Endothelial cell of umbilical vein (primary cell): ENCODE measurements at regions not wholly inside any gene's neighbourhood (a gene's known extent, or its start where the extent isn't known, plus 50 kb on each side); places are given as distances from the start of the nearest gene placed in this dataset.

Source experiments
- BruUV-seq: library from RNA; stranded (reverse); fragments of 400-500 nt; replicated peaks from 2 replicates; lab custom pipeline; 2021; lab: Mats Ljungman, UMichigan
- CTCF ChIA-PET: fragments of 300-600, 350-600 bp; sonication (Branson Sonifier 250); formaldehyde crosslinking; loops from one replicate; lab custom pipeline; 2021; ENCODE audit warnings: antibody characterized with exemption, inconsistent platforms; lab: Charles Lee
- POLR2A ChIA-PET: fragments of 300-600, 350-600 bp; sonication (Branson Sonifier 250); formaldehyde crosslinking; loops from one replicate; lab custom pipeline; 2021; ENCODE audit warnings: antibody characterized with exemption, inconsistent platforms; lab: Charles Lee
- DNase-seq: peaks from one replicate; pipeline ENCODE4 v3.0.0-alpha.2; 2011; ENCODE audit warnings: low read depth, low spot score
- FAIRE-seq: peaks from 2 replicates; lab custom pipeline; 2011; peaks lifted over from hg19 to GRCh38; lab: Jason Lieb, UNC
- H2AFZ ChIP-seq: 2 replicates; pipeline ENCODE4 v1.6.0; 2012; ENCODE audit warnings: low read depth, low read length, control low read depth, inconsistent platforms
- H3K27ac ChIP-seq: 2 replicates; pipeline ENCODE4 v1.5.1; 2011; ENCODE audit warnings: low read depth, mild to moderate bottlenecking, control low read depth, low read length, moderate library complexity; ENCODE audit not compliant: insufficient read depth
- H3K27me3 ChIP-seq, 2 experiments: 2 replicates each; pipeline versions ENCODE4 v1.6.0 to v1.6.1; 2011; ENCODE audit warnings: low read length in 2 of 2, mixed read lengths in 1 of 2; ENCODE audit not compliant: control insufficient read depth in 2 of 2, insufficient read depth in 2 of 2
- H3K36me3 ChIP-seq, 2 experiments: 2 replicates in 1 of 2; 3 replicates in 1 of 2; pipeline ENCODE4 v1.5.1; 2011; ENCODE audit warnings: low read length in 2 of 2, mild to moderate bottlenecking in 1 of 2, moderate library complexity in 1 of 2; ENCODE audit not compliant: control insufficient read depth in 2 of 2, insufficient read depth in 2 of 2; ENCODE audit errors: extremely low read depth in 1 of 2
- H3K4me1 ChIP-seq: 3 replicates; pipeline ENCODE4 v1.5.1; 2011; ENCODE audit warnings: mild to moderate bottlenecking, low read length; ENCODE audit not compliant: control insufficient read depth, insufficient read depth; ENCODE audit errors: extremely low read depth
- H3K4me2 ChIP-seq: 2 replicates; pipeline ENCODE4 v1.6.1; 2011; ENCODE audit warnings: low read length, control low read depth, mixed read lengths; ENCODE audit not compliant: insufficient read depth
- H3K4me3 ChIP-seq, 3 experiments: fragments of 200-600 bp in 1 of 3; sonication (generic), shearing (Covaris generic) in 1 of 3; replicated peaks in 1 of 3; 2 replicates each; pipeline ENCODE4 v1.5.1; 2011 to 2016; ENCODE audit warnings: control low read depth in 3 of 3, low read length in 3 of 3, mild to moderate bottlenecking in 2 of 3, inconsistent platforms in 1 of 3, low read depth in 1 of 3, moderate library complexity in 1 of 3; ENCODE audit not compliant: insufficient read depth in 1 of 3
- H3K79me2 ChIP-seq: 2 replicates; pipeline ENCODE4 v1.6.0; 2012; ENCODE audit warnings: low read length, inconsistent platforms; ENCODE audit not compliant: control insufficient read depth, insufficient read depth
- H3K9ac ChIP-seq: replicated peaks from 2 replicates; pipeline ENCODE3; 2011; ENCODE audit warnings: low read length, control low read depth; ENCODE audit not compliant: insufficient read depth; ENCODE audit errors: extremely low read depth
- H3K9me1 ChIP-seq: replicated peaks from 3 replicates; pipeline ENCODE4 v1.6.0; 2011; ENCODE audit warnings: mild to moderate bottlenecking, low read length; ENCODE audit not compliant: control insufficient read depth, insufficient read depth; ENCODE audit errors: extremely low read depth
- H3K9me3 ChIP-seq: replicated peaks from 2 replicates; pipeline ENCODE4 v1.5.1; 2012; ENCODE audit warnings: low read length, inconsistent platforms; ENCODE audit not compliant: control insufficient read depth, insufficient read depth
- H4K20me1 ChIP-seq: replicated peaks from 2 replicates; pipeline ENCODE3; 2011; ENCODE audit warnings: mild to moderate bottlenecking, low read length; ENCODE audit not compliant: control insufficient read depth, insufficient read depth; ENCODE audit errors: extremely low read depth
- CTCF ChIP-seq, 2 donors: IDR thresholded peaks; 1 replicate in 1 of 2; 2 replicates in 1 of 2; pipeline ENCODE4 v1.5.1; 2011; ENCODE audit warnings: low read length in 2 of 2, mild to moderate bottlenecking in 2 of 2, moderate library complexity in 2 of 2, control low read depth in 1 of 2, inconsistent platforms in 1 of 2, low read depth in 1 of 2; ENCODE audit not compliant: insufficient read depth in 1 of 2; ENCODE audit errors: extremely low read depth in 1 of 2
- FOS ChIP-seq: IDR thresholded peaks from 2 replicates; pipeline ENCODE4 v1.6.1; 2011; ENCODE audit warnings: mild to moderate bottlenecking, low read length, moderate library complexity, borderline replicate concordance; ENCODE audit not compliant: insufficient read depth
- GATA2 ChIP-seq: IDR thresholded peaks from 2 replicates; pipeline ENCODE4 v1.7.0; 2011; ENCODE audit warnings: low read depth, mild to moderate bottlenecking, moderate library complexity, mixed read lengths, low read length; ENCODE audit not compliant: insufficient read length, insufficient read depth
- JUN ChIP-seq: IDR thresholded peaks from 2 replicates; pipeline ENCODE4 v1.6.1; 2011; ENCODE audit warnings: borderline replicate concordance, low read depth; ENCODE audit not compliant: insufficient read length, insufficient read depth
- MYC ChIP-seq: IDR thresholded peaks from one replicate; pipeline ENCODE4 v1.6.1; 2011; ENCODE audit warnings: mild to moderate bottlenecking, low read depth, low read length
- POLR2A ChIP-seq: IDR thresholded peaks from 2 replicates; pipeline ENCODE4 v1.6.1; 2012; ENCODE audit warnings: low read depth, mild to moderate bottlenecking, control low read depth, low read length
- POLR2AphosphoS5 ChIP-seq: IDR thresholded peaks from 2 replicates; pipeline ENCODE4 v1.6.1; 2012; ENCODE audit warnings: low read depth, mild to moderate bottlenecking, control low read depth, low read length, moderate library complexity; ENCODE audit not compliant: insufficient read depth
- dilution Hi-C: fragments of 300-500 bp; cut with MboI; formaldehyde crosslinking; loops from one replicate; pipeline ENCODE4 v1.15.0; 2019; ENCODE audit warnings: low sequenced_read_pairs; ENCODE audit not compliant: extremely low pct_ligation_motif_present
- intact Hi-C: fragments of 100-400 bp; cut with micrococcal nuclease; formaldehyde crosslinking; loops from one replicate; pipeline ENCODE4 v1.10.0; 2022
- TF ChIP-seq, protein P1 (sequence below): IDR thresholded peaks from 2 replicates; pipeline ENCODE4 v1.6.1; 2011; ENCODE audit not compliant: insufficient read depth, insufficient read length

DNA sequence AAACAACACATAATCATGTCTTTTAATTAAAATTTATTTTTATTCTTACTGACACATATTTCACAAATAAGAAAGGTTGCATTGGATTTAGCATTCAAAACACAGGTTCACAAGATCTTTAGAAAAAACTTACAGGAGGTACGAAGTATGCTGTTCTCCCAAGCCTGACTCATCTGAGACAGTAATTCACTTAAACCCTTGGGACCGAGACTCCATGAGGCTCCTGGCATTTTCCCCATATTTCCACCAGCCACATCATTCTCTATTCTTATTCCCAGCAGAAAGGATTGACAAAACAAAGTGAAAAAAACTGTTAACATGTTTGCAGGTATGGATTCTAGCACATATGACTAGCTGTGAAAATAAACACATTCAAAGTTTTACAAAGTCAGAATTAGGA is 52.6 kb downstream of the CNTN3 start:
- H3K36me3 ChIP-seq: no peaks in the 10 kb centered on the region
- no peaks in the 10 kb centered on the region for H3K4me1 ChIP-seq
- ChIA-PET CTCF (no interaction called here), POLR2A (no interaction called here)
- no peaks in the 10 kb centered on the region for H4K20me1 ChIP-seq
- H3K79me2 ChIP-seq: no peaks in the 10 kb centered on the region
- H3K9ac ChIP-seq: no peak overlapping the region
- no peak for DNase-seq
- intact Hi-C loops: no loop called here
- TF ChIP-seq POLR2AphosphoS5 (no peak), POLR2A (no peak), JUN (no peak), FOS (no peak), MYC (no peak), CTCF (IDR thresholded peaks at IDR 0.05; ENCODE audit: extremely low read depth in 1 of 2, insufficient read depth in 1 of 2, low read depth in 1 of 2, low read length in 2 of 2) (no peak), GATA2 (no peak)
- TF ChIP-seq, protein P1, sequence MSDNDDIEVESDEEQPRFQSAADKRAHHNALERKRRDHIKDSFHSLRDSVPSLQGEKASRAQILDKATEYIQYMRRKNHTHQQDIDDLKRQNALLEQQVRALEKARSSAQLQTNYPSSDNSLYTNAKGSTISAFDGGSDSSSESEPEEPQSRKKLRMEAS: no peak
- BruUV-seq: no TSS peak
- H3K27ac ChIP-seq: no peak overlapping the region
- dilution Hi-C loops: no loop called here
- H3K9me1 ChIP-seq: no peaks in the 10 kb centered on the region
- H3K9me3 ChIP-seq: peaks cover 8% of the 10 kb centered on the region
- no peaks in the 10 kb centered on the region for H3K27me3 ChIP-seq
- no peak overlapping the region for H3K4me2 ChIP-seq
- no peak for FAIRE-seq
- no peak overlapping the region for H2AFZ ChIP-seq
- no peak overlapping the region for H3K4me3 ChIP-seq
